GM23248 (cell line): ENCODE measurements at regions not wholly inside any gene's neighbourhood (a gene's known extent, or its start where the extent isn't known, plus 50 kb on each side); places are given as distances from the start of the nearest gene placed in this dataset.
A peak's percentile ranks its signal among the peaks of the same experiment; 100 is the strongest.

Source experiments
- DNase-seq: peaks from one replicate; pipeline ENCODE4 v3.0.0-alpha.2; 2015
- H2AFZ ChIP-seq: fragments of 200-600 bp; sonication (generic); 2 replicates; pipeline ENCODE4 v1.6.1; 2016; ENCODE audit warnings: antibody characterized with exemption
- H3F3A ChIP-seq: fragments of 200-600 bp; sonication (generic); 2 replicates; pipeline ENCODE4 v1.6.1; 2016; ENCODE audit warnings: mild to moderate bottlenecking, antibody characterized with exemption, mixed run types; ENCODE audit not compliant: insufficient read depth
- H3K27ac ChIP-seq: fragments of 200-600 bp; sonication (generic); 2 replicates; pipeline ENCODE4 v1.5.1; 2016; ENCODE audit warnings: mild to moderate bottlenecking
- H3K27me3 ChIP-seq: fragments of 200-600 bp; sonication (generic); replicated peaks from 2 replicates; pipeline ENCODE4 v1.6.1; 2016; ENCODE audit warnings: mild to moderate bottlenecking; ENCODE audit not compliant: insufficient read depth
- H3K36me3 ChIP-seq: fragments of 200-600 bp; sonication (generic); 2 replicates; pipeline ENCODE4 v1.6.1; 2016; ENCODE audit warnings: low read depth, mild to moderate bottlenecking
- H3K4me1 ChIP-seq: fragments of 200-600 bp; sonication (generic); 2 replicates; pipeline ENCODE4 v1.6.1; 2016; ENCODE audit warnings: mild to moderate bottlenecking; ENCODE audit not compliant: insufficient read depth
- H3K4me2 ChIP-seq: fragments of 200-600 bp; sonication (generic); one replicate; pipeline ENCODE4 v1.6.1; 2016; ENCODE audit warnings: mild to moderate bottlenecking; ENCODE audit not compliant: unreplicated experiment
- H3K4me3 ChIP-seq: fragments of 200-600 bp; sonication (generic); 2 replicates; pipeline ENCODE4 v1.5.1; 2016; ENCODE audit warnings: mild to moderate bottlenecking
- H3K79me2 ChIP-seq: fragments of 200-600 bp; sonication (generic); 2 replicates; pipeline ENCODE4 v1.6.1; 2016; ENCODE audit warnings: mild to moderate bottlenecking; ENCODE audit not compliant: insufficient read depth
- H3K9ac ChIP-seq: fragments of 200-600 bp; sonication (generic); 2 replicates; pipeline ENCODE4 v1.6.1; 2016; ENCODE audit warnings: mild to moderate bottlenecking
- H3K9me2 ChIP-seq: fragments of 200-600 bp; sonication (generic); 2 replicates; pipeline ENCODE4 v1.6.1; 2016; ENCODE audit warnings: mixed run types, mild to moderate bottlenecking, moderate library complexity; ENCODE audit not compliant: insufficient read depth
- H3K9me3 ChIP-seq: fragments of 200-600 bp; sonication (generic); one replicate; pipeline ENCODE4 v1.6.1; 2017; ENCODE audit warnings: low read depth
- H4K20me1 ChIP-seq: fragments of 200-600 bp; sonication (generic); 2 replicates; pipeline ENCODE4 v1.6.0; 2016; ENCODE audit not compliant: insufficient read depth
- EZH2 ChIP-seq: fragments of 200-600 bp; sonication (generic); IDR thresholded peaks from 2 replicates; pipeline ENCODE4 v1.6.1; 2018; ENCODE audit warnings: antibody characterized with exemption, mild to moderate bottlenecking; ENCODE audit not compliant: insufficient read depth, poor library complexity, severe bottlenecking
- EZH2phosphoT487 ChIP-seq: fragments of 200-600 bp; sonication (generic); IDR thresholded peaks from 2 replicates; pipeline ENCODE4 v1.6.1; 2018; ENCODE audit warnings: antibody characterized with exemption, moderate library complexity, mild to moderate bottlenecking, low read depth; ENCODE audit not compliant: insufficient read depth
- whole genome bisulfite sequencing, 2 experiments: methylation state at CpG; one replicate each; pipeline ENCODE4 v1.1.6; 2015 to 2017; ENCODE audit warnings: low lambda C conversion rate in 2 of 2, low coverage in 1 of 2; ENCODE audit errors: missing lambda C conversion rate in 2 of 2; 5-methylcytosine and 5-hydroxymethylcytosine counted together
- in situ Hi-C: fragments of 300-500 bp; cut with MboI; formaldehyde crosslinking; loops from 2 replicates; pipeline ENCODE4 v1.15.0; 2020

DNA sequence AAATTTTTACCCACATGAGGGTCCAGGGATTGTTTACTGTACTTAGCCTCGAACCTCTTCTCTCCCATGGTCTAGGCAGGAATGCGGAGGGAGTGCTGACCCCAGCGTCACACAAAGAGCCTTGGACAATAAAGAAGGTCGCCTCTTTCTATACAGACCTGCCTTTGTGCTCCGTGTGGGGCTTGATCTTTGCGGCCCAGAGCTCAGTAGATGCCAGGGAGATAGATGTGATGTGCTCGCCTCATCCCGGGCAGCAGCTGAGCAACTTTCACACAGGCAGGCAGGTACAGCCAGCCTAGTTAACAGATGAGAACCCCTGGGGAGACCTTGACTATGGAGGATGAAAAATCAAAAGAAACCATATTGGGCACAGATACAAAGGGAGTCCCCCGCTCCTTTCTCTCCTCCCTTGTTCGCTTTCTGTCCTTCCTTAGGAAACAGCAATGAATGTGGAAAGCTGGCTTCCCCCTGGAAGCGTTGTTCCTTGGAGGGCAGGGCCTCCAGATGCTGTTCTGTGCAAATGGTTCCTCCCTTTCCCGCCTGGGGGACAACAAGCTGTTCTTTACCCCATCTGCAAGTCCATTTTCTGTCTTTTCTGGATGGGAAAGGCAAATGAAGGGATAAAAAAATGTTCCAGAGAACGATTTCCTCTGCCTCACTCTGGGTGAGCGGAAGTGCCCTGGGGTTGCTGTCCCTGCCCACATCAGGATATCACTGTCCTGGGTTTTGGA, 128.3 kb downstream of the OLIG3 start:
- Histone ChIP-seq H2AFZ (no peak overlapping the region), H3K36me3 (no peaks in the 10 kb centered on the region), H3K4me1 (no peaks in the 10 kb centered on the region), H3K79me2 (no peaks in the 10 kb centered on the region), H4K20me1 (no peaks in the 10 kb centered on the region), H3K9me3 (no peaks in the 10 kb centered on the region), H3K4me2 (no peak overlapping the region), H3K4me3 (no peak overlapping the region), H3K9ac (no peak overlapping the region), H3K27me3 (no peaks in the 10 kb centered on the region), H3F3A (no peaks in the 10 kb centered on the region), H3K9me2 (no peaks in the 10 kb centered on the region), H3K27ac (no peak overlapping the region)
- in situ Hi-C loops: no loop called here
- no peak for DNase-seq
- WGBS, 2 experiments: 64 to 66% methylated on average over 14 of the region's 14 CpGs
- TF ChIP-seq EZH2phosphoT487: no peak
- no peak for TF ChIP-seq EZH2

DNA sequence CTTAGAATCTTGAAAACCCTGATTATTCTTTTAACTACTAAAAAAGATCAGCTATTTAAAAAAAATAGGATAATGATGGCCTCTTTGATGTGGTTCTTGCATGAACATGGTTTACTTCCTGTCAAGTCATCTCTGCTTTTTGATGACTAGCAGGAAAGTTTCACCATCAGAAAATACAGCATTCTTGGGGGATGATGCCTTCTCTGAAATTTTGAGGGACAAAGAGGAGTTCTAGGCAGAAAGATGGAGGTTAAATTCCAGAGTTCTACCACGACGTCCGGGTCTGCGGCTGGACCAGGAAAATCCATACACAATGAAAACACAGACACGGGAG, 130.4 kb downstream of the OLIG3 start:
- Histone ChIP-seq H3K79me2 (no peaks in the 10 kb centered on the region), H3K9ac (no peak overlapping the region), H3K9me3 (no peaks in the 10 kb centered on the region), H3K4me2 (no peak overlapping the region), H3F3A (no peaks in the 10 kb centered on the region), H2AFZ (no peak overlapping the region), H4K20me1 (no peaks in the 10 kb centered on the region), H3K4me3 (no peak overlapping the region), H3K27me3 (no peaks in the 10 kb centered on the region), H3K27ac (no peak overlapping the region), H3K36me3 (no peaks in the 10 kb centered on the region), H3K9me2 (no peaks in the 10 kb centered on the region), H3K4me1 (no peaks in the 10 kb centered on the region)
- 72 to 77% methylated on average over 5 of the region's 5 CpGs for WGBS, 2 experiments
- TF ChIP-seq EZH2phosphoT487 (no peak), EZH2 (no peak)
- in situ Hi-C loops: no loop called here
- DNase-seq: peak; percentile 28

DNA sequence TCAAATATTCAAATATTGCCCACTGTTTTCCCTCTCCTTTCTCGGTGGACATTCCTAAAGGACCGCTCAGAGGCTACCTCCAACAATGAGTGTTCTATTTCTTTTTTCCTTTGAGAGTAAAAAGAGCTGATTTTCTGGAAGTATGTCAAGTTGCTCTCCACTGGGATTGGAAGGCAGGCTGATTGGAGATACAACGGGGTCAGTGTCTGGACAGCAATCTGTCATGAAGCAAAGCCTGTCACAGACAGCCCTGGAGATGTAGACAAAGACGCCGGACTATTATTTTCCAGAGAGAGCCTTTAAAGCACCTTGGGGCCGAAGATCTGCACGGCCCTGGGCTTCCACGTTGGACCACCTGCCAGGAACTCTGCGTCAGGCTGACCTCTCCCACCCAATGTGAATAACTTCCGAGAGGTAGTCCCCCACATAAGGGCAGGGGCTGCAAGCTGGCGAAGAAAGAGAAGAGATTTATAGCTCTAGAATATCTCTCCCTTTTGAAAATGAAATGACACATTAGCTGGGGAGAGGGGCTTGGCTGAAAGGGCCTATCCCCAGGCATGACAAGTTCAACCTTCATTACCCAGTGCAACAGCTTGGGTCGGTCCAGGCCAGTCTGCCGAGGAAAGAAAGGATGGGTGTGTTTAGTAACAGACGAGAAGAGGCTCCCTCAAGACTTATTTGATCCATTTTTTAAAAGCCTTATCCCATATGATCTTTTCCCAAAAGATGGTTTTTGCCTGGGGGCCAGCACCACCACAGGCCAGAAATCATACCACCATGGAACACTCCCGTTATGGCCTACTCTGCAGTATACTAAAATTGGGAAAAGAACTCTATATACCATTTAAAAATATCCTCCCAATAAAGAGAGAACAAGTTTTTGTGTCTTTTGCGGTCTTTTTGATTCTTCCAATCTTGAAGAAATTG, 131.1 kb downstream of the OLIG3 start:
- WGBS, 2 experiments: 67 to 69% methylated on average over 16 of the region's 16 CpGs
- no peaks in the 10 kb centered on the region for H3F3A ChIP-seq
- no peak overlapping the region for H3K4me2 ChIP-seq
- DNase-seq: no peak
- H3K36me3 ChIP-seq: no peaks in the 10 kb centered on the region
- TF ChIP-seq EZH2 (no peak), EZH2phosphoT487 (no peak)
- H3K79me2 ChIP-seq: no peaks in the 10 kb centered on the region
- H3K9ac ChIP-seq: no peak overlapping the region
- no peaks in the 10 kb centered on the region for H3K4me1 ChIP-seq
- H3K9me2 ChIP-seq: no peaks in the 10 kb centered on the region
- in situ Hi-C loops: no loop called here
- no peaks in the 10 kb centered on the region for H3K27me3 ChIP-seq
- H2AFZ ChIP-seq: no peak overlapping the region
- H3K9me3 ChIP-seq: no peaks in the 10 kb centered on the region
- no peak overlapping the region for H3K4me3 ChIP-seq
- no peaks in the 10 kb centered on the region for H4K20me1 ChIP-seq
- no peak overlapping the region for H3K27ac ChIP-seq

DNA sequence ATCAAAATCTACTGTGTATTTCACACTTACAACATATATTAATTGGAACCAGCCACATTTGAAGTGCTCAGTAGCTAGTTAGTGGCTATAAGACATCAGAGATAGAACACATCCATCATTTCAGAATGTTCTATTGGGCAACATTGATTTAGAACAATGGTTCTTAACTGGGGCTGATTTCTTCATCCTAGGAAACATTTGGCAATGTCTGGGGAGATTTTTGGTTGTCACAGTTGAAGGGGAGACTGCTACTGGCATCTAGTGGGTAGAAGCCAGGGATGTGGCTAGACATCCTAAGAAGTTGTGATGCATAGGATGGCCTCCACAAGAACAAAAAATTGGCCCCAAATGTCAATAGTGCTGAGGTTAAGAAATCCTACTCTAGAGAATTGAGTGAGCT, 132.5 kb downstream of the OLIG3 start:
- H3K27ac ChIP-seq: no peak overlapping the region
- no peak for DNase-seq
- no peaks in the 10 kb centered on the region for H3K9me3 ChIP-seq
- no peak overlapping the region for H3K9ac ChIP-seq
- no peaks in the 10 kb centered on the region for H3K79me2 ChIP-seq
- no peaks in the 10 kb centered on the region for H4K20me1 ChIP-seq
- no peak overlapping the region for H3K4me3 ChIP-seq
- in situ Hi-C loops: no loop called here
- no peak overlapping the region for H2AFZ ChIP-seq
- H3K9me2 ChIP-seq: no peaks in the 10 kb centered on the region
- H3K27me3 ChIP-seq: no peaks in the 10 kb centered on the region
- H3K4me2 ChIP-seq: no peak overlapping the region
- no peaks in the 10 kb centered on the region for H3F3A ChIP-seq
- H3K36me3 ChIP-seq: no peaks in the 10 kb centered on the region
- H3K4me1 ChIP-seq: no peaks in the 10 kb centered on the region
- no peak for TF ChIP-seq EZH2phosphoT487
- TF ChIP-seq EZH2: no peak

DNA sequence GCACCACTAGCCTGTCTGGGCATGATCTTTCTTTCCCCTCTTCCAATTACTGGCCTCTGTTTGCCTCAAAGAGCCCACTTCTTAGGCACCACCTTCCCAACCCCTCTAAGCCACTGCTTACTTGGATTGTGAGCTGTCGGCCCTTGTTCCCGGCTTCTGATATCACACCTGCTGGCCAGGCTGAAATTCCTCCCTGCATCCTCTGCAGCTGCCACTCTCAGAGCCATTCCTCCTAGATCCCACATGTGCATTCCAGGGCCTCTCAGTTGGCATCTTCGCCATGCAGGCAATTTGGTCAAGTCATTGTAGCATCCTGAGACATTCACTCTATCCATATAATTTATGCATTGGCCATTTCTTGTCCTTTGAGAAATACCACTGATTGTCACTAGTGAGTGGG, 135.9 kb downstream of the OLIG3 start:
- no peaks in the 10 kb centered on the region for H3F3A ChIP-seq
- no peak overlapping the region for H3K27ac ChIP-seq
- no peaks in the 10 kb centered on the region for H3K9me3 ChIP-seq
- in situ Hi-C loops: no loop called here
- no peaks in the 10 kb centered on the region for H3K9me2 ChIP-seq
- H3K79me2 ChIP-seq: no peaks in the 10 kb centered on the region
- no peaks in the 10 kb centered on the region for H3K36me3 ChIP-seq
- no peak overlapping the region for H3K9ac ChIP-seq
- 75 to 83% methylated on average over 3 of the region's 3 CpGs for WGBS, 2 experiments
- no peaks in the 10 kb centered on the region for H3K27me3 ChIP-seq
- no peaks in the 10 kb centered on the region for H4K20me1 ChIP-seq
- H3K4me3 ChIP-seq: no peak overlapping the region
- H3K4me1 ChIP-seq: no peaks in the 10 kb centered on the region
- no peak for DNase-seq
- no peak overlapping the region for H2AFZ ChIP-seq
- no peak overlapping the region for H3K4me2 ChIP-seq
- no peak for TF ChIP-seq EZH2phosphoT487
- no peak for TF ChIP-seq EZH2
